PC-3 (cell line): ENCODE measurements at regions not wholly inside any gene's neighbourhood (a gene's known extent, or its start where the extent isn't known, plus 50 kb on each side); places are given as distances from the start of the nearest gene placed in this dataset.

Experiments
- ATAC-seq: fragments of 200-7000 bp; cut with Tn5 transposase; 2 replicates; pipeline ENCODE4 v1.9.1; 2020; ENCODE audit warnings: mild to moderate bottlenecking, moderate library complexity
- BruUV-seq: library from RNA; stranded (reverse); fragments of 400-500 nt; replicated peaks from 2 replicates; lab custom pipeline; 2021; lab: Mats Ljungman, UMichigan
- CTCF ChIA-PET: fragments of 300-600 bp; sonication (Branson Sonifier 250); formaldehyde crosslinking; loops from one replicate; lab custom pipeline; 2022; ENCODE audit warnings: antibody characterized with exemption; lab: Charles Lee
- POLR2A ChIA-PET: fragments of 300-600 bp; sonication (Branson Sonifier 250); formaldehyde crosslinking; loops from one replicate; lab custom pipeline; 2022; ENCODE audit warnings: antibody characterized with exemption; ENCODE audit not compliant: unreplicated experiment; lab: Charles Lee
- DNase-seq: peaks from one replicate; pipeline ENCODE4 v3.0.0-alpha.2; 2015
- H2AFZ ChIP-seq: fragments of 300-600 bp; sonication (generic); 2 replicates; pipeline ENCODE4 v1.6.0; 2016; ENCODE audit warnings: antibody characterized with exemption, low read length
- H3F3A ChIP-seq: fragments of 300-600 bp; sonication (generic); one replicate; pipeline ENCODE4 v1.6.0; 2017; ENCODE audit warnings: antibody characterized with exemption, low read length, control low read depth, mild to moderate bottlenecking; ENCODE audit not compliant: unreplicated experiment
- H3K27ac ChIP-seq: fragments of 300-600 bp; sonication (generic); 2 replicates; pipeline ENCODE4 v1.5.1; 2016; ENCODE audit warnings: mild to moderate bottlenecking, low read length
- H3K27me3 ChIP-seq: fragments of 300-600 bp; sonication (generic); 2 replicates; pipeline ENCODE4 v1.6.1; 2016; ENCODE audit warnings: low read length, mixed read lengths
- H3K36me3 ChIP-seq: fragments of 300-600 bp; sonication (generic); 2 replicates; pipeline ENCODE4 v1.6.1; 2016; ENCODE audit warnings: low read depth, mixed run types, low read length, mixed read lengths
- H3K4me1 ChIP-seq: fragments of 300-600 bp; sonication (generic); 2 replicates; pipeline ENCODE4 v1.5.1; 2016; ENCODE audit warnings: low read length; ENCODE audit not compliant: insufficient read depth
- H3K4me2 ChIP-seq: fragments of 300-600 bp; sonication (generic); 2 replicates; pipeline ENCODE4 v1.6.0; 2016; ENCODE audit warnings: low read length
- H3K4me3 ChIP-seq: fragments of 300-600 bp; sonication (generic); 2 replicates; pipeline ENCODE4 v1.5.1; 2016; ENCODE audit warnings: mild to moderate bottlenecking, low read length, mixed read lengths
- H3K79me2 ChIP-seq: fragments of 300-600 bp; sonication (generic); 2 replicates; pipeline ENCODE4 v1.6.1; 2017; ENCODE audit warnings: low read length, mixed read lengths
- H3K9ac ChIP-seq: fragments of 300-600 bp; sonication (generic); 2 replicates; pipeline ENCODE4 v1.6.0; 2016; ENCODE audit warnings: mild to moderate bottlenecking, low read length
- H3K9me2 ChIP-seq: fragments of 300-600 bp; sonication (generic); replicated peaks from 2 replicates; pipeline ENCODE4 v1.6.1; 2016; ENCODE audit warnings: mixed run types, low read length, mixed read lengths
- H3K9me3 ChIP-seq: fragments of 300-600 bp; sonication (generic); 2 replicates; pipeline ENCODE4 v1.6.1; 2016; ENCODE audit warnings: low read length, mixed read lengths
- H4K20me1 ChIP-seq: fragments of 300-600 bp; sonication (generic); 2 replicates; pipeline ENCODE4 v1.6.1; 2016; ENCODE audit warnings: low read length, mixed read lengths
- CTCF ChIP-seq: fragments of 300-600 bp; sonication (generic); conservative IDR thresholded peaks from 2 replicates; pipeline ENCODE4 v1.5.1; 2017; ENCODE audit warnings: antibody characterized with exemption, low read depth, mild to moderate bottlenecking, low read length
- EZH2 ChIP-seq: fragments of 300-600 bp; sonication (generic); IDR thresholded peaks from one replicate; pipeline ENCODE4 v1.6.1; 2017; ENCODE audit warnings: antibody characterized with exemption, mild to moderate bottlenecking, low read length; ENCODE audit not compliant: unreplicated experiment
- EZH2phosphoT487 ChIP-seq: fragments of 300-600 bp; sonication (generic); IDR thresholded peaks from 2 replicates; pipeline ENCODE4 v1.6.1; 2018; ENCODE audit warnings: mild to moderate bottlenecking, antibody characterized with exemption, low read length, borderline replicate concordance
- intact Hi-C: fragments of 100-400 bp; cut with micrococcal nuclease; formaldehyde crosslinking; loops from 2 replicates; pipeline ENCODE4 v1.9.0; 2023

GRCh38 chr13:24040835-24041234, 119.7 kb upstream of the SPATA13 start:
- peaks cover 15% of the 10 kb centered on the region for H3K4me1 ChIP-seq
- H3K4me2 ChIP-seq = no peak overlapping the region
- no peaks in the 10 kb centered on the region for H3K27me3 ChIP-seq
- H3K9me2 ChIP-seq = no peaks in the 10 kb centered on the region
- no peaks in the 10 kb centered on the region for H3K79me2 ChIP-seq
- no peaks in the 10 kb centered on the region for H3K36me3 ChIP-seq
- no peak for DNase-seq
- H2AFZ ChIP-seq = no peak overlapping the region
- H3K9ac ChIP-seq = no peak overlapping the region
- POLR2A ChIA-PET = no interaction called here
- BruUV-seq = no TSS peak
- no peaks in the 10 kb centered on the region for H3F3A ChIP-seq
- H4K20me1 ChIP-seq = no peaks in the 10 kb centered on the region
- TF ChIP-seq EZH2phosphoT487 (no peak), EZH2 (no peak), CTCF (no peak)
- intact Hi-C loops = no loop called here
- H3K27ac ChIP-seq = no peak overlapping the region
- CTCF ChIA-PET = no interaction called here
- no peaks in the 10 kb centered on the region for H3K9me3 ChIP-seq
- no peak overlapping the region for H3K4me3 ChIP-seq
- ATAC-seq = no peak

GRCh38 chr13:24041651-24042225, 118.8 kb upstream of the SPATA13 start:
- Histone ChIP-seq H3K9me3 (0 out of 2 replicates have a peak, but pooled peaks cover 4% of the 10 kb centered on the region), H3K27ac (no peak overlapping the region), H3K9ac (no peak overlapping the region), H2AFZ (no peak overlapping the region), H3F3A (no peaks in the 10 kb centered on the region), H3K9me2 (no peaks in the 10 kb centered on the region), H3K4me1 (peaks cover 15% of the 10 kb centered on the region), H4K20me1 (no peaks in the 10 kb centered on the region), H3K79me2 (no peaks in the 10 kb centered on the region), H3K4me2 (no peak overlapping the region), H3K4me3 (no peak overlapping the region), H3K36me3 (no peaks in the 10 kb centered on the region; the same call in 1 of the 2 replicates), H3K27me3 (no peaks in the 10 kb centered on the region)
- CTCF ChIA-PET = no interaction called here
- POLR2A ChIA-PET = no interaction called here
- TF ChIP-seq EZH2 = no peak
- no peak for TF ChIP-seq CTCF
- TF ChIP-seq EZH2phosphoT487 = no peak
- no peak for DNase-seq
- intact Hi-C loops = no loop called here
- ATAC-seq = no peak
- no TSS peak for BruUV-seq

GRCh38 chr13:24042710-24043440, 117.6 kb upstream of the SPATA13 start:
- no peaks in the 10 kb centered on the region for H4K20me1 ChIP-seq
- no peak overlapping the region for H3K4me2 ChIP-seq
- H3K9me2 ChIP-seq = no peaks in the 10 kb centered on the region
- ATAC-seq (no peak), DNase-seq (no peak)
- intact Hi-C loops = no loop called here
- no peak for TF ChIP-seq CTCF
- H3K4me1 ChIP-seq = peaks cover 15% of the 10 kb centered on the region
- H3K36me3 ChIP-seq = no peaks in the 10 kb centered on the region; the same call in 1 of the 2 replicates
- no peak overlapping the region for H3K27ac ChIP-seq
- BruUV-seq = no TSS peak
- no peaks in the 10 kb centered on the region for H3F3A ChIP-seq
- peaks cover 10% of the 10 kb centered on the region; the same call in 1 of the 2 replicates for H3K9me3 ChIP-seq
- no peaks in the 10 kb centered on the region for H3K27me3 ChIP-seq
- POLR2A ChIA-PET = no interaction called here
- CTCF ChIA-PET = no interaction called here
- no peaks in the 10 kb centered on the region for H3K79me2 ChIP-seq
- H3K4me3 ChIP-seq = no peak overlapping the region
- no peak overlapping the region for H2AFZ ChIP-seq
- no peak overlapping the region for H3K9ac ChIP-seq
